NT2/D1 (cell line): ENCODE measurements at regions not wholly inside any gene's neighbourhood (a gene's known extent, or its start where the extent isn't known, plus 50 kb on each side); places are given as distances from the start of the nearest gene placed in this dataset.

Source experiments
- YY1 ChIP-seq: IDR thresholded peaks from 2 replicates; pipeline ENCODE4 v1.6.1; 2011; ENCODE audit not compliant: insufficient read length, insufficient read depth
- ZNF274 ChIP-seq: IDR thresholded peaks from 2 replicates; pipeline ENCODE4 v1.6.1; 2011; ENCODE audit warnings: mild to moderate bottlenecking, low read depth, low read length

DNA sequence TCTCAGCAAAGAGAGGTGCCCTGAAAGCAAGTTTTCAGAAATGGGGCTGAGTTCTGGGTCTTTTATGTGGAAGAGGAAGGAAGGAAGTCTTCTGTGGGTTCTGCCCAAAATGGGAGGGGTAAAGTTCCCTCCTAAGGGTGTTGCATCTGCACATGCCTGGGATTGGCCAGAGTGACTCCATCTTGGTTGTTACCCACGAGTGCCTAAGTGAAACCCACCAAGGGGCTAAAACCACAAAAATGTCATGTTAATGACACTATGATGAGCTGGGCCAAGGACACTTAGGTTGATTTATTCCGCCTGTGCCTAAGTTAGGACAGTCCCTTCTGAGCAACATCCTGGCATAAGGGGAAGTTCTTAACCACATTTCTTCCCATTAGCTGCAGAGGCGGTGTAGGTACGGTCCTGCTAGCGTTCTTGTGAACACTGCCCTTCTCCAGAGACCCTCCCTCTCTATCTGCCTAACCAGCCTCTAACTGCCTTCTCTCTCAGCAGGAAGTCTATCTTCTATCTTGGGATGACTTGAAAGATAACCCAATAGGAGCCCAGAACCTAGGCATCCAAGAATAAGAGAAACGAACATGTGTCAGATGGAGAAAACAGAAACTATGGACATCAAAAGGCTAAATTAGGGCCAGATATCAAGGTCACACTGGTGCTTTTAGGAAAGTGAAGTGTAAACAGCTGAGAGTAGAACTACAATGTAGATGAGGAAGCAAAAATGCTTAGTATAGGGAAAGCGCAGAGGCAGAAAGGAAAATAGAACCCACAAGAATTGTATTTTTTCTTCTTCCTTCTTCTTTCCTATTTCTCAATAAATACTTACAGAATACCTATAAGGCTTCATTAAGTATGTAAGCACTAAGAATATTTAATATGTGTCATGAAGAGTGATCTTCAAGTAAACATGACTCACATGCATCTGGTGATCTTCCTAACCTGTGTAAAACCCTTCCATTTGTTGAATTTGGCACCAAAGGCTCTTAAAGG is 104.2 kb upstream of the AMN1 start:
- no peak for TF ChIP-seq ZNF274
- no peak for TF ChIP-seq YY1
